NCI-H2196 treated with DMSO at 0.1 percent for 48 hours (cell line): ENCODE measurements at regions not wholly inside any gene's neighbourhood (a gene's known extent, or its start where the extent isn't known, plus 50 kb on each side); places are given as distances from the start of the nearest gene placed in this dataset.
"Not testable (repeated sequence)": the region's sequence is repeated elsewhere in the genome, so short reads cannot be mapped to it uniquely, and the experiment has no call there.

Experiments
- DNase-seq: peaks from one replicate; lab custom pipeline; 2025; ENCODE audit not compliant: unreplicated experiment; lab: John Stamatoyannopoulos, UW

GRCh38 chr6:133046576-133046975 is 194.6 kb upstream of the EYA4 start:
- DNase-seq: no peak

GRCh38 chr6:133047065-133047665 is 194.0 kb upstream of the EYA4 start:
- DNase-seq: no peak

GRCh38 chr6:133047706-133048105 is 193.5 kb upstream of the EYA4 start:
- no peak for DNase-seq

GRCh38 chr6:133051240-133051639 is 189.9 kb upstream of the EYA4 start:
- DNase-seq: no peak

GRCh38 chr6:133052465-133052864 is 188.7 kb upstream of the EYA4 start:
- no peak for DNase-seq

- DNase-seq: no peak
Observed at GRCh38 chr6:133055441-133055966, 185.7 kb upstream of the EYA4 start.

- no peak for DNase-seq
Observed at GRCh38 chr6:133057352-133057751, 183.8 kb upstream of the EYA4 start.

GRCh38 chr6:133062077-133062476 is 179.1 kb upstream of the EYA4 start:
- no peak for DNase-seq

- DNase-seq: no peak
Observed at GRCh38 chr6:133062696-133063306, 178.4 kb upstream of the EYA4 start.

GRCh38 chr6:133067960-133068359 is 173.2 kb upstream of the EYA4 start:
- DNase-seq: no peak

- no peak for DNase-seq
Observed at GRCh38 chr6:133070410-133071043, 170.6 kb upstream of the EYA4 start.

GRCh38 chr6:133079901-133080300 is 161.3 kb upstream of the EYA4 start:
- no peak for DNase-seq

GRCh38 chr6:133083248-133083967 is 157.7 kb upstream of the EYA4 start:
- DNase-seq: peak; percentile 83

- no peak for DNase-seq
Observed at GRCh38 chr6:133085471-133085870, 155.7 kb upstream of the EYA4 start.

- no peak for DNase-seq
Observed at GRCh38 chr6:133085896-133086295, 155.3 kb upstream of the EYA4 start.

GRCh38 chr6:133088931-133089695 is 152.0 kb upstream of the EYA4 start:
- DNase-seq: no peak

GRCh38 chr6:133092199-133092598 is 149.0 kb upstream of the EYA4 start:
- no peak for DNase-seq

- DNase-seq: no peak
Observed at GRCh38 chr6:133092771-133093170, 148.4 kb upstream of the EYA4 start.

- not testable (repeated sequence) for DNase-seq
Observed at GRCh38 chr6:133093211-133093610, 147.9 kb upstream of the EYA4 start.

- no peak for DNase-seq
Observed at GRCh38 chr6:133093956-133094355, 147.2 kb upstream of the EYA4 start.

- no peak for DNase-seq
Observed at GRCh38 chr6:133097208-133097607, 143.9 kb upstream of the EYA4 start.
